ENCODE measurements at regions not wholly inside any gene's neighbourhood (a gene's known extent, or its start where the extent isn't known, plus 50 kb on each side); places are given as distances from the start of the nearest gene placed in this dataset.
A peak's percentile ranks its signal among the peaks of the same experiment; 100 is the strongest.

- Mint-ChIP-seq H3K27ac (peak overlapping the region; percentile 35), H3K4me3 (no peak overlapping the region), H3K27me3 (ENCODE audit: insufficient read depth) (no peaks in the 10 kb centered on the region), H3K4me1 (ENCODE audit: low read depth) (peaks cover 52% of the 10 kb centered on the region), H3K36me3 (ENCODE audit: low read depth) (peaks cover 6% of the 10 kb centered on the region; the same call in 1 of the 2 replicates), H3K9me3 (no peaks in the 10 kb centered on the region)
- DNase-seq, result peak; percentile 46
- TF ChIP-seq CTCF (IDR thresholded peaks at IDR 0.05), result no peak
These were observed 135.3 kb downstream of the GDAP2 start for GRCh38 chr1:117794073-117794472.

GRCh38 chr1:117795190-117795589 is 134.2 kb downstream of the GDAP2 start:
- H3K4me1 Mint-ChIP-seq (ENCODE audit: low read depth), result peaks cover 52% of the 10 kb centered on the region
- H3K27ac Mint-ChIP-seq, result peak overlapping the region; percentile 91
- H3K4me3 Mint-ChIP-seq, result peak overlapping the region; percentile 49
- peak; percentile 93 for DNase-seq
- H3K27me3 Mint-ChIP-seq (ENCODE audit: insufficient read depth), result no peaks in the 10 kb centered on the region
- peak; percentile 67 for TF ChIP-seq CTCF (IDR thresholded peaks at IDR 0.05)
- peaks cover 6% of the 10 kb centered on the region; the same call in 1 of the 2 replicates for H3K36me3 Mint-ChIP-seq (ENCODE audit: low read depth)
- H3K9me3 Mint-ChIP-seq, result no peaks in the 10 kb centered on the region

GRCh38 chr1:117795792-117796191 is 133.6 kb downstream of the GDAP2 start:
- Mint-ChIP-seq H3K27me3 (ENCODE audit: insufficient read depth) (no peaks in the 10 kb centered on the region), H3K9me3 (no peaks in the 10 kb centered on the region), H3K4me1 (ENCODE audit: low read depth) (peaks cover 57% of the 10 kb centered on the region), H3K27ac (peak overlapping the region; percentile 91), H3K36me3 (ENCODE audit: low read depth) (peaks cover 6% of the 10 kb centered on the region; the same call in 1 of the 2 replicates), H3K4me3 (peak overlapping the region; percentile 46)
- TF ChIP-seq CTCF (IDR thresholded peaks at IDR 0.05), result no peak
- DNase-seq, result no peak

- Mint-ChIP-seq H3K27me3 (ENCODE audit: insufficient read depth) (no peaks in the 10 kb centered on the region), H3K9me3 (no peaks in the 10 kb centered on the region), H3K4me3 (peak overlapping the region; percentile 46; the same call in 1 of the 2 replicates), H3K36me3 (ENCODE audit: low read depth) (peaks cover 6% of the 10 kb centered on the region; the same call in 1 of the 2 replicates), H3K4me1 (ENCODE audit: low read depth) (peaks cover 62% of the 10 kb centered on the region), H3K27ac (peak overlapping the region; percentile 91)
- no peak for DNase-seq
- no peak for TF ChIP-seq CTCF (IDR thresholded peaks at IDR 0.05)
These were observed 133.2 kb downstream of the GDAP2 start for GRCh38 chr1:117796226-117796625.

GRCh38 chr1:117798550-117798949 is 130.9 kb downstream of the GDAP2 start:
- Mint-ChIP-seq H3K36me3 (ENCODE audit: low read depth) (no peaks in the 10 kb centered on the region), H3K4me1 (ENCODE audit: low read depth) (peaks cover 74% of the 10 kb centered on the region), H3K4me3 (no peak overlapping the region), H3K9me3 (no peaks in the 10 kb centered on the region), H3K27ac (no peak overlapping the region), H3K27me3 (ENCODE audit: insufficient read depth) (no peaks in the 10 kb centered on the region)
- DNase-seq, result no peak
- no peak for TF ChIP-seq CTCF (IDR thresholded peaks at IDR 0.05)
